ENCODE measurements at regions not wholly inside any gene's neighbourhood (a gene's known extent, or its start where the extent isn't known, plus 50 kb on each side); places are given as distances from the start of the nearest gene placed in this dataset.
"Not testable (repeated sequence)": the region's sequence is repeated elsewhere in the genome, so short reads cannot be mapped to it uniquely, and the experiment has no call there.

- no peak for DNase-seq
These were observed 170.1 kb upstream of the ZNF618 start for GRCh38 chr9:113705928-113706519.

- no peak for DNase-seq
These were observed 168.0 kb upstream of the ZNF618 start for GRCh38 chr9:113707953-113708695.

- DNase-seq, result no peak
These were observed 167.0 kb upstream of the ZNF618 start for GRCh38 chr9:113708821-113709713.

DNA sequence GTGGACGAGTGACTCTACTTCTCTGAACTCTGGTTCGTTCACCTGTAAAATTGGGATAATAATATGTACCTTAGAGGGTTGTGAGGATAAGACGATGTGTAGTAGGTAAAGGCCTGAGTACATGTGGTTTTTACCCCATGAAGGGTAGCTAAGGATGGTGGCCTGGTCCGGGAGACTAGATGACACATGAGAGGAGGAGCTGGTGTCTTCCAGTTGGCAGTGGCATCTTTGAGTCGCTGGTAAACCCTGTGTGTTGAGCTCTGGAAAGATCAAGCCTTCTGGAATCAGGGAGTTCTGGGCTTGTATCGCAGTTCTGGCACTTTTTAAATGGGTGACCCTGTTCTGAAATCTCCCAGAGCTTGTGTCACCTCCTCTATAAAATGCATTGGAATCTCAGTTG, 166.4 kb upstream of the ZNF618 start:
- no peak for DNase-seq

GRCh38 chr9:113711251-113711650, 164.9 kb upstream of the ZNF618 start:
- no peak for DNase-seq

DNA sequence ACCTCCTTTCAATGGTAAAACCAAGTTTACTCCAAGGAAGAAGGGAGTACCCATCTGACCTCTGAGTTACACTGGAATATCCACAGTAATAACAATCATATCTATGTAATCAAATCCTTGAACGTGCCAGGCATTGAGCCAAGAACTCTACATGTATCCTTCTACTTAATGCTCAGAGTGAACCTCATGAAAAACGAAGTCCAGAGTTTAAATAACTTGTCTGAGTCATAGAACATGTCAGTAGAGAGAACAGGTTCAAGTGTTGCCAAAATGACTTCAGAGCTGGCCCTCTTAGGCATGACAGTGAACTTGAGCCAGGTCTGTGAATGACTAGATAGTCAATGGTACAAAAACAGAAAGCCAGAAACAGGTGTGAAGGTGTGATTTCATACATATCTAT, 164.1 kb upstream of the ZNF618 start:
- no peak for DNase-seq

DNA sequence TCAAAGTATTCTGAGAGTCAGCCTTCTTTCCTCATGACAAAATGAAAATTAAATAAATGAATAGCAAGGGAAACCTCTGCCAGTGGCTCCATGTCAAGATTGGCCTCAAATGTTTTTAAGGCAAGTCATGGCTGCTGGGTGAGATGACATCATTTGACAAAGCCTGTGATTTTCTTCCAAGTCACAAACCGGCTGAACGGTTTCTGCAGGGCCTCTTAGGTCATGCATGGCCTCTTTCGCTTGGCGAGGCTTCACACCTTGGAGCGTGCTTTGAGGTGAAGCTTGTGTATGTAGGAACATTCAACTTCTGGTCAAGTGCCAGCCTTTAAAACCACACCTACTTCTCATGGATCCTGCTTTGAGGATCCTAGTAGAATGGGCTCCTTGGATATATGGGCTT, 161.0 kb upstream of the ZNF618 start:
- DNase-seq, result no peak

- no peak for DNase-seq
These were observed 156.2 kb upstream of the ZNF618 start for GRCh38 chr9:113719919-113720318.

- no peak for DNase-seq
These were observed 155.6 kb upstream of the ZNF618 start for GRCh38 chr9:113720495-113720894.

DNA sequence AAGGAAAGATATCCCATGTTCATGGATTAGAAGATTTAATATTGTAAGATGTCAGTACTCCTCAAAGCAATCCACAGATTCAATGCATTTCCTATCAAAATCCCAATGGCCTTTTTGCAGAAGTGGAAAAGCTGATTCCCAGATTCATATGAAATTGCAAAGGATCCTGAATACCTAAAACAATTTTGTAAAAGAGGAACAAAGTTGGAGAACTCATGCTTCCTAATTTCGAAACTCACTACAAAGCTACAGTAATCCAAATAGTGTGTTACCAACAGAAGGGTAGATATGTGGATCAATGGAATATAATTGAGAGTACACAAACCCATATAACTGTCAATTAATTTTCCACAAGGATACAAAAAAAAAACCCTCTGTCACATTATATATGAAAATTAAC, 154.3 kb upstream of the ZNF618 start:
- DNase-seq, result no peak

DNA sequence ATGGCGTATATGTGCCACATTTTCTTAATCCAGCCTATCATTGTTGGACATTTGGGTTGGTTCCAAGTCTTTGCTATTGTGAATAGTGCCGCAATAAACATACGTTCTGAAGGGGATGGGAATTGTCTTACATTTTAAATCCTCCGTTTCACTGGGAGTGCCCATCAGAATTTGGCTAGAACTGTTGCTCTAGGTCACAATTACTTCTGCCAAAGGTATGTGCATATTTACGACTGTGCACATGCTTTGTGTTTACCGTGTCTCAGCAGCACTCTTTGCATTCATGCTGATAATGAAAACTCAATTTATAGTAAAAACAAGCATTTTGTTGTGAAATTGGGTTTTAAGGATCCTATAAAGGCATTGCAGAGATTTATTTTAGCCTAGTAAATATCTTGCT, 151.9 kb upstream of the ZNF618 start:
- no peak for DNase-seq

DNA sequence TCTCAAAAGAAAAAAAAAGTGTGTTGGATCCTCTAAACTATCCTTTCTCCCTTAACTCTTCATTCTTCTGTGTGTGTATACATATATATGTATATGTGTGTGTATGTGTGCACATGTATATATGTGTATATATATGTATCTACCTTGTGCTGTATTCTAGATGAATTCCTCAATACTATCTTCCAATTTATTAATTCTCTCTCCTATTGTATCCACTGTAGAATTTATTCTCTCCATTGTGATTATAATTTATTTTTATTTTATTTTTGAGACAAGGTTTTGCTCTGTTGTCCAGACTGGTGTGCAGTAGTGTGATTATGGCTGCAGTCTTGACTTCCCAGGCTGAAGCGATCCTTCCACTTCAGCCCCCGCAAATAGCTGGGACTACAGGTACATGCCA, 147.1 kb upstream of the ZNF618 start:
- no peak for DNase-seq

DNA sequence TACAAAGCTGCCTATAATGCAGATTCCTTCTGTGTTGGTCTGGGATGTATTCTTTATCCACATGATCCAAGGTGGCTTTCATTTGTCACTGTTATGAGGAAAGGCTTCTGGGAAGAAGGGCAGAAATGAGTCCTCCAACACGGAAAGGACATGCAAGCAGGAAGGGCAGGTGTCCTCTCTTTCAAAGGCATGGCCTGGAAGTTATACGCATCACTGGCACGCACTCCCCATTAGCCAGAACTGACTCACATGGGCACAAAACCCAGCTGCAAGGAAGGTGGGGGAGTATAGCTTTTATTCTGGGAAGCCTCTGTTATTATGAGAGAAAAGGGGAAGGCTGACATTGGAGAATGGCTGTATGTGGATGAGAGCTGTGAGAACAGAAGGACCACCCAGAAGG, 141.3 kb upstream of the ZNF618 start:
- no peak for DNase-seq

DNA sequence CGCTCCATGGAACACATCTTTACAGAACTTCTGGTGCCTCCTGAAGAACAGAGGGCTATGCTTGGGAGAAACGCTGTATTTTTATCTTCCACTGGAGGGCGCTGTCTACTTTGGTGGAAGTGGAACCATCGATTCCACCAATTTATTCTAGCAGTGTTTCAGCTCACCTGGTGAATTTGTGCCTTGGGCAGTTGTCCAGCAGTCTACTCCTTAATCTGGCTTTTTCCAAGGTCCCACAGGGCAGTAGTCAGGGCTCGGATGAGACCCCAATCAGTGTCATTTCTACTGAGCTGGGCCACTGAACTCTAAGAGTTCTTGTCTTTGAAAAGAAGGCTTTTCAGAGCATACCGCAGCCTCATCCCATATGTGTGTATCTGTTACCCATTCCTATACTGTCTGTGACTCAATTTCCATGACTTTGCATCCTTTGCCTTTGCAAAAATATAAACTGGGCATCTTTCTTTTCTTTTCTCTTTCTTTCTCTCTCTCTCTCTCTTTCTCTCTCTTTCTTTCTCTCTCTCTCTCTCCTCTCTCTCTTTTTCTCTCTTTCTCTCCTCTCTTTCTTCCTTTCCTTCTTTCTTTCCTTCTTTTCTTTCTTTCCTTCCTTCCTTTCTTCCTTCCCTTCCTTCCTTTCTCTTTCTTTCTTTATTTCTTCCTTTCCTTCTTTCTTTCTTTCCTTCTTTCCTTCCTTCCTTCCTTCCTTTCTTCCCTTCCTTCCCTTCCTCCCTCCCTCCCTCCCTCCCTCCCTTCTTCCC, 138.4 kb upstream of the ZNF618 start:
- DNase-seq, result peak; percentile 46

- no peak for DNase-seq
These were observed 137.6 kb upstream of the ZNF618 start for GRCh38 chr9:113738496-113738892.

DNA sequence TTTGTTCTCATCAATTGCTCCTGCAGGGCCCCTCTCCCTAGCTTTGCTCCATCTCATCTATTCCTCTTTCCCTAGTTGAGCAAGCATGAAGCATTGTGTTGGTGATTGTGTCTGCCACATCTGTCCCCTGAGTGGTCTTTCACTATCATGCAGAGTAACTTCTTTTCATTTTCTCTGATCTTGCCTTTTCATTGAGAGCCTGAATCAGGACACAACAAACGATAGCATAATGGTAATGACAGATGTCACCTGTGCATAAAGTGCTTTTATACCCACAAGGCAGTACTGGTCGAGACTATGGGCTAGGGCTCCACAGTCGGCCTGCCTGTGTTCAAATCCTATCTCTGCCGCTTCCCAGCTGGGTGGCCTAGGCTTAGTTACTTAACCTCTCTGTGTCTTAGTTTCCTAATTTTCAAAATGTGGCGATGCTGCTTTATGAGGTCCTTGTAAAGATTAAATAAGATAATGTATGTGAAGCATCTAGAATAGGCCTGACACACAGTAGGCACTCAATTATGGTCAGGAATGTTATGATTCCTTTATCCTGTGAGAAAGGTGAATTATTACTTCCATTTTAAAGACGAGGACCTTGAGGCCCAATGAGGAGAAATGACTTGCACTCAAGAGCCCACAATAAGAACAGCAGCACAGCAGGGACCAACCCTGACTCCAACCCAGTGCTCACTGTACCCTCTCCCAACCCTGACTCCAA, 137.1 kb upstream of the ZNF618 start:
- no peak for DNase-seq

GRCh38 chr9:113739605-113740507, 136.3 kb upstream of the ZNF618 start:
- DNase-seq, result not testable (repeated sequence)

DNA sequence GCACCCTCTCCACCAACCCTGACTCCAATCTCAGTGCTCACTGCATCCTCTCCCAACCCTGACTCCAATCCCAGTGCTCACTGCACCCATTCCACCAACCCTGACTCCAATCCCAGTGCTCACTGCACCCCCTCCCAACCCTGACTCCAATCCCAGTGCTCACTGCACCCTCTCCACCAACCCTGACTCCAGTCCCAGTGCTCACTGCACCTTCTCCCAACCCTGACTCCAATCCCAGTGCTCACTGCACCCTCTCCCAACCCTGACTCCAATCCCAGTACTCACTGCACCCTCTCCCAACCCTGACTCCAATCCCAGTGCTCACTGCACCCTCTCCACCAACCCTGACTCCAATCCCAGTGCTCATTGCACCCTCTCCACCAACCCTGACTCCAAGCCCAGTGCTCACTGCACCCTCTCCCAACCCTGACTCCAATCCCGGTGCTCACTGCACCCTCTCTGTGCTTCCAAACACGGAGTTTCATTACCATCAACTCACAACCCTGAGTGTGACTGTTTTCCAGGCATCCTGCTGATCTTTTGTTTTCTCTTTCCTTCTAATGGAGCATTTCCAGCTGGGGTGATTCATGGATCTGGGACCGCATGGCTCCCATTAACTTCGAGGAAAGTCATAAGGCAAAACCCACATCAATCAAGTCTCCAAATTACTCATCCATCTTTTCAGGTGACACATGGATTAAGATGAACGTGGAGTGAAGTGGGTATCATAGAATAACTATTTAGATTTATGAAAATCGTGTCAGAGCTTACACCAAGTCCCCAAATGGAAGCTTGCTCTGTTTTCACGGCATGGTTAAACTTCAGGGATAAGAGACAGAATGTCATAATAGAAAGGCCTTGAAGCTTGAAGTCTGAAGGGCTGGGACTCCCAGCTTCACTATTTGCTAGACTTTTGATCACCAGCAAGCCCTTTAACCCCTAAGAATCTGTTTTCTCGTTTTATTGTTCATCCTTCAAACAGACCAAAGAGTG, 135.3 kb upstream of the ZNF618 start:
- not testable (repeated sequence) for DNase-seq

- no peak for DNase-seq
These were observed 133.9 kb upstream of the ZNF618 start for GRCh38 chr9:113741886-113742854.

All from NCI-H345 (cell line).